HepG2 (cell line): ENCODE measurements at regions not wholly inside any gene's neighbourhood (a gene's known extent, or its start where the extent isn't known, plus 50 kb on each side); places are given as distances from the start of the nearest gene placed in this dataset.

Experiments used
- GPN1 ChIP-seq: sonication (generic); formaldehyde crosslinking; IDR thresholded peaks from 2 replicates; pipeline ENCODE4 v1.5.1; 2020; ENCODE audit warnings: missing genetic modification reagents, borderline replicate concordance
- NR2C2 ChIP-seq: sonication (generic); formaldehyde crosslinking; IDR thresholded peaks from 2 replicates; pipeline ENCODE4 v1.4.0; 2020; ENCODE audit warnings: missing genetic modification reagents, mild to moderate bottlenecking, moderate library complexity, borderline replicate concordance
- ZNF766 ChIP-seq: sonication (generic); formaldehyde crosslinking; IDR thresholded peaks from 2 replicates; pipeline ENCODE4 v1.5.0; 2020; ENCODE audit warnings: missing genetic modification reagents, borderline replicate concordance
- TF ChIP-seq, protein P1 (sequence below): sonication (generic); formaldehyde crosslinking; IDR thresholded peaks from 2 replicates; pipeline ENCODE4 v1.4.0; 2020; ENCODE audit warnings: missing genetic modification reagents

DNA sequence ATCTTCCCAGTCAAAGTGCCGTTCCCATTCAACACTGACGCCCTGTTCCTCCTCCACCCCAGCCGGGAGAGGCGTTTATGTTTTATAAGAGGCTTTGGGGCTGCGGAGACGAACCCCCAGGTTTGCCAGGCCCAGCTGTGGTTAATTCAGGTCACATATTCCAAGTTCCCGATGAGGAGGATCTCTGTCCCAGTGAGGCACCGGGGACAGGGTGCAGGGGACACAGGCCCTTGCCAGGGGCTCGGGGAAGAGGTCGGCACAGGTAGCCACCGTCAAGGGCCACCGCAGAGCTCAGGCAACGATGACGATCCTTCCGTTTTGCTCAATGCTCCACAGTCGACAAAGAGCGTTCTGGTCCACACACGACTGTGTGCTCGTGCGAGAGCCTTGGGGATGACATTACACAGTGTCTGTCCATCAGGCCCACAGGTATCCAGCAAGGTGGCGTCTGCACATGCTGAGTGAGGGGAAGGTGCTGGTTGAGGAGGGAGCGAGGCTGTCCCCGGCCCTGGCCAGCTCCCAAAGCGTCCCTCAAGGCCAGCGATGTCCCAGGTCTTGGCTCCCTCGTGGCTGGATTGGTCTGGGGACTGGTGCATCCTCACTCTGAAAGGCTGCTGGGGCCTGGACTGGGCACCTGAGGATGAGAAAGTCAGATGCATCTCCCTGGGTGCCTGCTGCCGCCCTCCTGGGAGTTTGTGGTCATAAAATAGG is 189.2 kb upstream of the C14orf180 start:
- no peak for TF ChIP-seq NR2C2 (CRISPR knock-in tag)
- no peak for TF ChIP-seq ZNF766
- TF ChIP-seq GPN1 (CRISPR knock-in tag): no peak
- TF ChIP-seq, protein P1, sequence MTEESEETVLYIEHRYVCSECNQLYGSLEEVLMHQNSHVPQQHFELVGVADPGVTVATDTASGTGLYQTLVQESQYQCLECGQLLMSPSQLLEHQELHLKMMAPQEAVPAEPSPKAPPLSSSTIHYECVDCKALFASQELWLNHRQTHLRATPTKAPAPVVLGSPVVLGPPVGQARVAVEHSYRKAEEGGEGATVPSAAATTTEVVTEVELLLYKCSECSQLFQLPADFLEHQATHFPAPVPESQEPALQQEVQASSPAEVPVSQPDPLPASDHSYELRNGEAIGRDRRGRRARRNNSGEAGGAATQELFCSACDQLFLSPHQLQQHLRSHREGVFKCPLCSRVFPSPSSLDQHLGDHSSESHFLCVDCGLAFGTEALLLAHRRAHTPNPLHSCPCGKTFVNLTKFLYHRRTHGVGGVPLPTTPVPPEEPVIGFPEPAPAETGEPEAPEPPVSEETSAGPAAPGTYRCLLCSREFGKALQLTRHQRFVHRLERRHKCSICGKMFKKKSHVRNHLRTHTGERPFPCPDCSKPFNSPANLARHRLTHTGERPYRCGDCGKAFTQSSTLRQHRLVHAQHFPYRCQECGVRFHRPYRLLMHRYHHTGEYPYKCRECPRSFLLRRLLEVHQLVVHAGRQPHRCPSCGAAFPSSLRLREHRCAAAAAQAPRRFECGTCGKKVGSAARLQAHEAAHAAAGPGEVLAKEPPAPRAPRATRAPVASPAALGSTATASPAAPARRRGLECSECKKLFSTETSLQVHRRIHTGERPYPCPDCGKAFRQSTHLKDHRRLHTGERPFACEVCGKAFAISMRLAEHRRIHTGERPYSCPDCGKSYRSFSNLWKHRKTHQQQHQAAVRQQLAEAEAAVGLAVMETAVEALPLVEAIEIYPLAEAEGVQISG (CRISPR knock-in tag): no peak
